GM21423 (cell line): ENCODE measurements at regions not wholly inside any gene's neighbourhood (a gene's known extent, or its start where the extent isn't known, plus 50 kb on each side); places are given as distances from the start of the nearest gene placed in this dataset.

Experiments
- ATAC-seq: cut with Tn5 transposase; IDR thresholded peaks from one replicate; pipeline ENCODE4 v1.9.1; 2021; ENCODE audit warnings: mild to moderate bottlenecking, moderate library complexity; ENCODE audit not compliant: unreplicated experiment

DNA sequence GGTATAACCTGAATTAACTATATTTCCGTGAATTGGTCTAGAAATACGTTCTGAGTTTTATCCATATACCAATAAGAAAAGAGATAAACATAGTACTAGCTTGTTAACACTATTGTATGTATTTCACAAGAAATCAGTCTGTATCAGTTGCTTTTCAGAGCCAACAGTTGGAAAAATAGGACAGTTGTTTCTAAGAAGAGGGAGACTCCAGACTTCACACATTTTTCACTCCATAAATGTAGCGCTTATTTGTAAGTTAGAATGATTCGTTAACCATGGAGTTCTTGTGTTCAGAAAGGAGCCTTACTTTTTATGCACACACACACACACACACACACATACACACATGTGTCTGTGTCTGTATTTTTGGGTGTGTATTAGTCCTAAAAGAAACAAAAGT, 376.7 kb upstream of the SMIM31 start:
- ATAC-seq, result no peak

DNA sequence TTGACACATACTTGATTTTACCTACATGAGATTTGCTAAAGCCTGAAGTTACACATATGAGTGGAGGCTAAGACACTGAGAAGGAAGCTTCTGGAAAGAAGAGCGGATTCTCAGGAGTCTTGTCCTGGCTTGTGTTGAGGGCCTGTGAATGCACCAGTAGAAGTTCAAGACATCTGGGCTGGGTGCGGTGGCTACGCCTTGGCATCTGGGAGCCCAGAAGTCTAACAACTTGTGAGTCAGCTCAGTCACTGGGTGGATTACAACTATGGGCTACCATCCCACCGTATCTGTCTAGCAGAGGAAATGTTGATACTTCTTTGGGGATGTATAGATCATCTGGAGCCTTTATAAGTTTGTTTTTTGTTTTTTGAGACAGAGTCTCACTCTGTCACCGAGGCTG, 375.6 kb upstream of the SMIM31 start:
- no peak for ATAC-seq

DNA sequence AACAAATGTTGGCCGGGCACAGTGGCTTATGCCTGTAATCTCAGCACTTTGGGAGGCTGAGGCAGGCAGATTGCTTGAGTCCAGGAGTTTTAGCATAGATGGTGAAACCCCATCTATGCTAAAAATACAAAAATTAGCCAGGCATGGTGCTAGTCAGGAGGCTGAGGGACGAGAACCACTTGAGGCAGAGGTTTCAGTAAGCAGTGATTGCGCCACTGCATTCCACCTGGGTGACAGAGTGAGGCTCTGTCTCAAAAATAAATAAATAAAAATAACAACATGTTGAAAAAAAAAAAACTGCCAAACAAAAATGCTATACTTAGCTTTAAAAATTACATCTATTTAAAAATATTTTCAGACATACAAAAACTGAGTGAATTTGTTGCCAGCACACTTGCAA, 374.2 kb upstream of the SMIM31 start:
- no peak for ATAC-seq

DNA sequence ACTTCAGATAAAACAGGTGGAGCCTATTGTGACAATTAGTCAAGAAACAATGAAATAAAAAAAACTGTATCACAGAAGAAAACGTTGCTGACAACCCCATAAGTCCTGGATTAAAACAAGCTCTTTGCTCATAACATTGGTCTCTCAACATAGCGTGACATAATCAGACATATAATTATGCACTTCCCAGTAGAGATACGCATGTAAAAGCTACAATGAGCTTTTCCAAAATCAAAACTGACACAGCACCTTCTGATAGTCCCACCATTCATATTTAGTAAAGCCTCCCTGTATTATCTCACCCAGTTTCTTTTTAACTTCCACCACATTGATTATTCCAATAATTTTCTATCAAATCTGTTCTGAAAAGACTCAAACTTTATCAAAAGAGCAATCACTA, 372.1 kb upstream of the SMIM31 start:
- ATAC-seq, result no peak

DNA sequence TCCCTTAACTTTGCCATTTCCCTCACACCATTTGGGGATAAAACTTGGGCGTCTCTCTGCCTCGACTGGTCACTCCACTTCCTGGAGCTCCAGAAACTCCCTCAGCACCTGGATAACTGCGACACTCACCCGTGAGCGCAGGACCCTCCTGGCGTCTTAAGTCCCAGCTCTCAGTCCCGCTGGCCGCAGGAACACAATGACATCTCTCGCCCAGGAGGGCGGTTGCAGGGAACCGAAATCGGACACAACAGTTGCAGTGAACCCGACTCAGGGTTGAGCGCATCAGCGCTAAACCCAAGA, 370.9 kb upstream of the SMIM31 start:
- no peak for ATAC-seq

DNA sequence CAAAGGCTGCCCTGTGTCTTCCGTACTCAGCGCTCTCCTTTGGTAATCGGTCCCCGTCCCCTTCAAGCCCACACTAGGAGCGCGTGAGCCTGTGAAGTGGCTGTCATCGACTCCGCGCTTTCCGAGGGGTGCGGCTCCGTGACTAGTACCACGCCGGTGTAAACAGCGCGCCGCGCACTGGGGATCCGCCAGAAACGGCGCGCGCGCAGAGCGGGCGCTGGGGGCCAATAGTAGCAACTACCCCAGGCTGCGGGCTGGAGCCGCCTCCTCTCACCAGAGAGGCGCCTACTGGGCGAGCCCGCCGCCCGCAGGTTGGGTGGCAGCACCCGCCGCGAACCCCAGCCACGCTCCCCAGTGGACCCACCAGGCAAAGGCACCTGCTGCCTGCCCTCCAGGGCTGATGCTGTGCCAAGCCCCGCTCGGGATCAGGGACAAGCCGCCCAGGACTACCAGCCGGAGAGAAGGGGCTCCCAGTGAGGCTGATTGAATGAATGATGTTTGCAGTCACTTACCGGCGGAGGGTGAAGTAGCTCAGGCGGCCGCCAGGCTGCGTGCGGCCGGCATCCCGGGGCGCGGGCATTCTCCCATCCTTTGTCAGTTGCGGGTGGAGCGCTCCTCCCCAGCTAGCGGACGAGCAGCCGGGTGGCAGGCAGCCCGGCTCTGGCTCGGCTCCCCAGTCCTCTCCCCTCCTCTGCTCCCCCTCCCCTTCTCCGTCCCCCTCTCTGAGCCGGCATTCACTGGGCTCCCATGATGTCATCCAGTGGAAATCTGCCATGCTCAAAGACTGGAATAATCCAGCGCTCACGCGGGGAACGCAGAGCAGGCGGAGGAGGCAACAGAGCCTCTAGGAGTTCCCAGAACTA, 370.3 kb upstream of the SMIM31 start:
- ATAC-seq, result no peak

DNA sequence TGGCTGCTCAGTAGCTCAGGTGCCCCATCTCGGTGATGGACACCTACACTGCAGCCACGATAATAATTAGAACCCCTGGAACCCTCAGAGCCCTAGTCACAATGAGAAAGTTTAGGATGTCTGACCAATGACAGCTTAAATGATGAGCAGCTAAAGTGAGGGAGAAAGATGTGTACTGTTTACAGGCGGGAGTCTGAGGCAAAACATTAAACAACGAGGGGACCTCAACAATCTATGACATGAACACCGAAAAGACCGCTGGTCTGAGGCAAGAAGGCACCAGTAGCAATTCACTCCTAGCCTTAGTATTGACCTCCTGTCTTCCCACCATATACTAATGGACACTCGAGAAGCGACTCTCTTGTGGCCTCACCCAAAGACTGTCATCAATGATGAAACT, 369.5 kb upstream of the SMIM31 start:
- no peak for ATAC-seq

DNA sequence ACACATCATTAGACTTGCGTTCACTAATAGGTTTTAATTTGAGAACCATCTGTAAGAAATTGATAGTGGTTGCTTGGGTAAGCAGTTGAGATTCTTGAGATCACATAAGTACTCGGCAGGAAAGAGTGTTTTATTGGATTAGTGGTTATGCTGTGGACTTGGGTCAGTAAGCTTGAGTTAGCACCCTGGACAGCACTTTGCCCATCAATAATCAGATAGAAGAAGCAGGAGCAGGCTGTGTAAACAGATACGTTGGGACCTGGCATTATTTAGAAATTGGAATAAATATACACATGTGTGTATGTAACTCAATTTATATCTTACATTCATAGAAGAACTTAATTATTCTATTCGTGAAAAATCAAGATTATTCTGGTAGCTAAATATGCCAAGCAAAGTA, 357.5 kb upstream of the SMIM31 start:
- no peak for ATAC-seq

DNA sequence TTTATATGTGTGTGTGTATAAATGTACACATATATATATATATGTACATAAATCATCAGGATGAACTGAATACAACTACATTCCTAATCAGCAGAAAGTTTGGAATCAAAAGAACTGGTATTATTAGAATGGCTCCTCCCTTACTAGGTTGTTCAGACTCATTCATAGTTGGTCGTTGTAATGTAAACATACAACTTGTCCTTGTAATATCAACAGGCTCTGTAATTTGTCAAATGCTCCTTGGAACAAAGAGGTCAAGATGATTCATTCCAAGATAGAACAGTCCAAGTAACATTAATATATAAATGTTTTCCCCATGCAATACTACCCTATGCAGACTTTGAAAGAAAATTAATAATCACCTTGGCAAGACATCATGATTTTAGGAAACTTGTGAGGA, 351.4 kb upstream of the SMIM31 start:
- ATAC-seq, result no peak

DNA sequence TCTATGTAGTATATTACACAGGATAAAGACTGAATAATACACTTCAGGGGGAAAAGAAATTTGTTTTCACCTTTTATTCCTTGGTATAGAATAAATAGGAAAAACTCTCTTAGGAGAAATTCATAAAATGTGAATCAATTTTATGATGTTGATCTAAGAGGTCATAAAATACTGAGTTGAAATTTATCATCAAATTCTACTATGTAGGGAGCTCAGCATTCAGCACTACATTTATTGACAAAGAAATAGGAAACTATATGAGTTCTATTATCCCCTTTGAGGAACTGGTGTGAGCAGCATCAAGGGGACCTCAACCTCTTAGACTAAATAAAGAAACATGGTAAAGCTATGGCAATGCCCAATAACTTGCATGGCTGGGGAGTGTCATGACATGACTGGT, 348.2 kb upstream of the SMIM31 start:
- no peak for ATAC-seq

DNA sequence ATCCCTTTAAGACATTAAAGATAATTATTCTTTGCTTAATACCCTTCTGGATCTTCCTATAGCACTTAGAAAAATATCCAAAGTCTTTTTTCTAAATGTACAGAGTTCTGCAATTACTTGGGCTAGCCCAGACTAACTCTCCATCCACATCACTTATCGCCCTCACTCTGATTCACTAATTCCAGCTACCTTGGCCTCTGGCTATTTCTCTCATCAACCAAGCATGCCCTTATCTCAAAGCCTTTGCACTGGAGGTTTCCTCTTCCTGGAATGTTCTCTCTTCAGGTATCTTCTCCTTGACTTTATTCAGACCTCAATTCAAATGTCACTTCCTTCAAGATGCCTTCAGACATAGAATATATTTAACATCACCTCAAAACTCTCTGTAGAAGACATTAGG, 345.1 kb upstream of the SMIM31 start:
- ATAC-seq, result no peak

DNA sequence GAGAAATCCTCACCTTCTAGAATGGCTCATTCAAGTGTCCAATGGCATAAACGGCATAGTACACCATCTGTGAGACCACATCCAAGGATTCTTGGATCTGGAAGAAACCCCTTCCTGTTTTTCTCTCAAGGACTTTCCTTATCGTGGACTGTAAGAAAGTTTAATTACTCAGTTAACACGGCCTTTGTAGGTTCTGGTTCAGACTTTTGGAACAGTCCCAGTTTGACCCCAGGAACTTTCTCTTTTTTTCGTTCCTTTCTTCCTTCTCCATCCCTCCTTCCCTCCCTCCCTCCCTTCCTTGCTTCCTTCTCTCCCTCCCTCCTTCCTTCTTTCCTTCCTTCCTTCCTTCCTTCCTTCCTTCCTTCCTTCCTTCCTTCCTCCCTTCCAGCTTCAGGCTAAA, 343.5 kb upstream of the SMIM31 start:
- ATAC-seq, result no peak

DNA sequence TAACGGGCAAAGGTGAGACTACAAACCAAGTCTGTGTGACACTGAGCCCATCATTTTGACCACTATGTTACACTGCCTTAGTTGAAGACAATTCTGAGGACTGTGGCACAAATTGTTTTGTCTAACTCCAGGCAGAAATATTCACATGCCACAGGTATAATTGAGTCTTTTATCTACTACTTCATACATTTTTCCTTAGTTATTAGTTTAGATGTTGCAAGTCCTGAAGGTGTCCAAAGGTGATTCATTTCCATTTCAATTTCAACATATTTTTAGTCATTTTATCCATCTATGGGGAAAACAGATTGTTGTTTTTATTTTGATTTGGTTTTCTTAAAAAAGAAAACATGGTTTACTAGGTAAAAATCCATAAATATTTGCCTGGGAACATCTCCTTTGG, 341.7 kb upstream of the SMIM31 start:
- no peak for ATAC-seq

DNA sequence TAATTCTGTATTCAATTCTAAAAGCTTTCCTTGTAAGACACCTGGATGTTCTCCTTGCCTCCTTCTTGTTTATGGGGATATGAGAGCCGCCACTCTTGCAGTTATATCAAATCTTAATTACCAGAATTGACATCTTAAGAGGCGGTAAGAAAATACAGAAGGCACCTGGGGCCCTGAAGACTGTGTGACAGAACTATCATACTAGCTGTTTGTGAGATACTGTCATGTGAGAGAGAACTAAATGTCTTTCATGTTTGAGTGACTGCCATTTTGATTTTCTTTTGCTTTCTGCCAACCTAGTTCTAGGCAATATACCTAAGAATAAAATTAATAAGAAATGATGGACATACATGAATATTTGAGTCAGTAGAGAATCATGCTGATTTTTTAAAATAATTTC, 340.2 kb upstream of the SMIM31 start:
- no peak for ATAC-seq

DNA sequence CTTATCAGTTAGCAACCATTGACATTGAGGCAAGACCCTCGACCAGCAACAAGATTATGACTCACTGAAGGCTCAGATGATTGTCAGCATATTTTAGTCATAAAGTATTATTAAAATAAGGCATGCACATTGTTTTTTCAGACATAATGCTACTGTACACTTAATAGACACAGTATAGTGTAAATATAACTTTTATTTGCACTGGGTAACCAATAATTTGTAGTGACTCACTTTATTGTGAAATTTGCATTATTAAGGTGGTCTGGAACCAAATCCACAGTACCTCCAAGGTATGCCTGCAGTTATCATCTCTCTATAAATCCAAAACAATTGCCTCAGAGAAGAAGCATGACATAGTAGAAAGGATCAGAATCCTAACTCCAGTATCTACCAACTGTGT, 330.1 kb upstream of the SMIM31 start:
- ATAC-seq, result no peak

DNA sequence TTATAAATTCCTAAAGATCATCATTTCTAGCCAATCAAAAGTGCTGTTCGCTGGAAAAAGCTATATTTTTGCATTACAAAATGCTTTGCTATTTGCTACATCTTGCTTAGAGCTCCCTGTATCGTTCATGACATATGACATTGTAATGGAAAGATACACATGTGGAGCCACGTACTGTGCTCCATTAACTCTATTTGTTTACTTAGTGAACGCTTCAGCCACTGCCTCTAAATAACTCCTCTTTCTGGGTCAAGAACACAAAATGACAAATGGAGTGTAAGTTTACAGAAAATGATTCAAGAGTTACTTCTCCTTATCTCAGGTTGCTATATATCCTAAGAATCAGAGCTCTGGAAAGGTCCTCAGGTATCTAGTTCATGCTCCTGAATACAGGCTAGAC, 329.1 kb upstream of the SMIM31 start:
- ATAC-seq, result no peak

DNA sequence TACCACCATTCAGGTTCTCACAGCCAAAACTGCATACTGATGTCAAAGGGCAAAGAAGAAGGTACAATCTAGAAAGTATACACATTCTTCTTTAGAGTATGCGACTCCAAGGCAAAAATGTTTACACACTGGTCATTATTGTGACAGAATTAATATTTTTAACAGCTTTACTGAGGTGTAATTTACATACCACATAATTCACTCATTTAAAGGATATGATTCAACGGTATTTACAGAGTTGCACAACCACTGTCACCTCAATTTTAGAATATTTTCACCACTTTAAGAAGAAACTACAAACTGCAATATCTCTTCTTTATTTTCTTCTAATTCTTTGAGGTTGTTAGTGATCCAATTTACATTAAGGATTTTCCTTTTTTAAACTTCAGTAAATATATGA, 325.4 kb upstream of the SMIM31 start:
- no peak for ATAC-seq

DNA sequence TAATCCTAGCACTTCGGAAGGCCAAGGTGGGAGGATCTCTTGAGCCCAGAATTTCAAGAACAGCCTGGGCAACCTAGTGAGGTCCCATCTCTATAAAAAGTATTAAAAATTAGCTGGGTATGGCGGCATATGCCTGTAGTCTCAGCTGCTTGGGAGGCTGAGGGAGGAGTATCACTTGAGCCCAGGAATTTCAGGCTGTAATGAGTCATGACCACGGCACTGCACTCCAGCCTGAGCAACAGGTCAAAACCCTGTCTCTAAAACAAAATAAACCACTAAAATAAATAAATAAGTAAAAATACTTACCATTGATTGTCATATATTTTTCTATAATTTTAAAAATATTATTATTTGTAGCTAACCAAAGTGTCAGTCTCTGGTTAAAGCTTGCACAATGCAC, 315.6 kb upstream of the SMIM31 start:
- ATAC-seq, result no peak

DNA sequence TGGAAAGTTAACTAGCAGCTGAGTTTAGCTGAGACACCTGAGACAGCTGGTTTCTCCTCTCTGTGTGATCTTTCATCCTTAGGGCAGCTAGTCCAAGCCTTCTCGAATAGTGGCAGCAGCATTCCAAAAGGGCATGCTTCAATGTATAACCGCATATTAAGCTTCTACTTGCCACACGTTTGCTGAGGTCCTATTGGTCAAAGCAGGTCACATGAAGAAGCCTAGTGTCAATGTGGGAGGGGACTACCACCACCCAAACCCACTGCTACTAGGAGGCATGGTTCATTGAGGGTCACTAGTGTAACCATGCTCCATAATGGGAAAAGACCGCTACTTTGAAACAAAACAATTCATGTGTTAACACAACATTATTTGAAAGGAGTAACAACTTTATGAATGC, 314.9 kb upstream of the SMIM31 start:
- no peak for ATAC-seq

DNA sequence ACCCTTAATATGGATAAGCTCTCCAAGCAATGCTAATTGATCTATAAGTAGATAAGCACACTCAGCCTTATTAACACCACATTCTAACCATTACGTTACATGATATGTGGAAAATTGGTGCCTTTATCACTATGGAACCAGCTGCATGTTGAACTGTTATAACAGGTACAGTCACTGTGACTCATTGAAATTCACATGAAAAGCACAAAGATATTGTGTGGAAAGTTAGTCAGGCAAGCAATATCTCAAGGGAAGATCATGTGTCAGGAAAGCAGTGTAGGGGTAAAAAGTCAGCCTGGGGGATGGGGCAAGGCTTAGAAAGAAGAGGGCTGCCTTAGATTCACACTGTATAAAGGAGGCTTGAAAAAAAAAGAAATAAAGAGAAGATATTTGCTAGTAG, 313.7 kb upstream of the SMIM31 start:
- no peak for ATAC-seq

DNA sequence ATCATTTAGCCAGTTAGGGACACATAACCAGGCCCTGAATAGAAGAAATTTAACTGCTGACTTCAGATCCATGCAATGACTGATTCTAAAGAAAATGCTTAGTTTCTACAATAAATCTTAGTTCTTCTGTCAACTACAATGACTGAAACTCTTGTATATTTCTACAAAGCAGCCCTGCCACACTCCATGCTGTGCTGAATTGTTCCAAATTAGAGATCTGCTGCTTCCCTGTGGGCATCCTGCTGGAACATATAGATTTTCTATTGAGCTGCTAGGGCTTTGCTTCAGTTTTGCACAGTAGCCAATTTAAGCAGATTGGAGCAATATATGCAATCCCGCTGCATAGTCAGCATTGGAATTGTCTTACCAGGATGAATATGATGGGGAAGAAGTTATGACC, 312.8 kb upstream of the SMIM31 start:
- ATAC-seq, result no peak

DNA sequence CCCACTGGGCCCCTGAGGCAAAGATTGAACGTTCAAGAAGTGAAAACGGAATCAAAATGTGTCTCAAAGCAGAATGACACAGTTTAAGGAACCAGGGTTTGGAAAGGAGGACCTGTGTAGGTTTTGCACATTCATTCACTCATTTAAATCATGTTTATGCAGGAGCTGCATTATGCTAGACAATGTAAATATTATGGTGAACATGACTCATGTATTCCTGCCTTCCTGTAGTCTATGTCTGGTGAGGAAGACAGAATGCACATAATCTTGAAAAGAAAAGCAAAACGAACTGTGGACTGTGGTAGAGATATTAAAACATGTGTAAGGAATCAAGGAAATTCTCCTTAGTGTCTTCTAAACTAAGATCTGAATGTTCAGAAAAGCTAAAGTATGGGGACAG, 311.8 kb upstream of the SMIM31 start:
- ATAC-seq, result no peak

DNA sequence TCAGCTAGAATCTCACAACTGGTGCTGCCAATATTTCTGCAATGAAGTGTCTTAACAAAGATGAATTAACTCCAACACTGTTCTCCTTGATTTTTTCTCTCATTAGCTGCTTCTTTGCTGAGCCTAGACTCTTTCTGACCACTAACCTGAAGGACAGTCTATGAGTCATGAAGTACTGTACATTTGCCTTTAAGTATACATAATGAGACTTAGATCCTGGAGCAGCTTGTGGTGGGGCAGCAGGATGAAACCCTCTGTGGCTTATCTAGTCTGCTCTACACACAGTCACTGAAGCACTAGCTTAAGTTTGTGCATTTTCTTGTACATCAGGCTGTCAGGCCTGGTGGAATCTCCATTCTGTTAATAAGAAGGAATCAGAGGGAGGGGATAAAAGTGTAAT, 307.4 kb upstream of the SMIM31 start:
- ATAC-seq, result no peak
